ENCODE measurements at regions not wholly inside any gene's neighbourhood (a gene's known extent, or its start where the extent isn't known, plus 50 kb on each side); places are given as distances from the start of the nearest gene placed in this dataset.

DNA sequence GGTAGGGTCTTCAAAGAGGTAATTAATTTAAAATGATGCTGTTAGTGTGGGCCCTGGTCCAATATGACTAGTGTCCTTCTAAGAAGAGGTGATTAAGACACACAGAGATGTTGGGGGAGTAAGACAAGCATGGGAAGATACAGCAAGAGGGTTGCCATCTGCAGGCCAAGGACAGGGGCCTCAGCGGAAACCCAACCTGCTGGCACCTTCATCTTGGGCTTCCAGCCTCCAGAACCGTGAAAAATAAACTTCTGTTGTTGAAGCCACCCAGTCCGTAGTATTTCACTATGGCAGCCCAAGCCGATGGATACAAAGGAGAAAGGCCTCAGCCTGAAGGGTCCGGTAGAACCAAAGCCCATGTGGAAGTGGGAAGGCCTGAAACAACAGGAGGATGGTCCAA is 161.7 kb upstream of the UBE2E1 start:
- no peak for DNase-seq

DNA sequence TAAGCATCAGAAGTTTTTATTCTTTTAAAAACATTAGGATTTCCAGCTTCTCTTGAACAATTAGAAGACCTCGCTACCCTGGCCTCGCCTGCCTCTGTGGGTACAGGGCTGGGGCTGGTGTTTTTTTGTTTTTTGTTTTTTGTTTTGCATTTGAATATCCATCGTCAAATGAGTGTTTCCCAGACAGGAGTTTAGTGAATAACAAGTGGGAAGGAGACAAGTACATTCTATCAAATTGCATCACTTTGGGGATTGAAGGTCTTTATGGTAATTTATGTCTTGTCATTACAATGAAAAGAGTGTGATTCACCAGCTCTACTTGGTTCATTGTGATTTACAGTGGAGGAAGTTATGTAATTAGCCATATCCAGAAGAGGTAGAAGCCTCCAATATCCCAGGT is 161.1 kb upstream of the UBE2E1 start:
- no peak for DNase-seq

DNA sequence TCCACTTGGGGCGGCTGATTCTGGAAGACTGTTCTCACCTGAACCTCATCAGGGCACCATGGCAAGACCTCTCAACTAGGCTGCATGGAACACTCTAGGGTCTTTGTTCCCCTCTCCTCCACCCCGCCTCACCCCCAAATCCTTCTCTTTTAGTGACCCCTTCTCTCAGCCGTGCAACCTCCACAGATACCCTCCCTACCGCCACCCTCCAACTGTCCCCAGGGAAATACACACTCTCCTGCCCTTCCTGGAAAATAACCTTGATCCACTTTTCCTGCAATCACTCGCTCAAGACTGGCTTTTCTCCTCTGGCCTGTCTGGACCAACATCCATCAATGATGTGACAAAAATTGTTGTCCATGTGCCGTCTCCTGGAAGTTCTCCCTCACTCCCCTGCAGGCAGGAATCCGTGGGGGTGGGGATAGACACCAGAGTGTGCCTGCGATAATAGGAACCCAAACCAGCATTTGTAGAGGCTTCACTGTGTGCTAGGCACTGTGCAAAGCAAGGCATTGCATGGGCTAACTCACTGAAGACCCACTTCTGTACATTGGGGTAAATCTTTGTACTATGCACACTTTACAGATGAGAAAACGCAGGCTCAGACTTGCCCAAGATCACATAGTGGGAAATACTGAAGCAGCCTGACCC is 160.1 kb upstream of the UBE2E1 start:
- no peak for DNase-seq

DNA sequence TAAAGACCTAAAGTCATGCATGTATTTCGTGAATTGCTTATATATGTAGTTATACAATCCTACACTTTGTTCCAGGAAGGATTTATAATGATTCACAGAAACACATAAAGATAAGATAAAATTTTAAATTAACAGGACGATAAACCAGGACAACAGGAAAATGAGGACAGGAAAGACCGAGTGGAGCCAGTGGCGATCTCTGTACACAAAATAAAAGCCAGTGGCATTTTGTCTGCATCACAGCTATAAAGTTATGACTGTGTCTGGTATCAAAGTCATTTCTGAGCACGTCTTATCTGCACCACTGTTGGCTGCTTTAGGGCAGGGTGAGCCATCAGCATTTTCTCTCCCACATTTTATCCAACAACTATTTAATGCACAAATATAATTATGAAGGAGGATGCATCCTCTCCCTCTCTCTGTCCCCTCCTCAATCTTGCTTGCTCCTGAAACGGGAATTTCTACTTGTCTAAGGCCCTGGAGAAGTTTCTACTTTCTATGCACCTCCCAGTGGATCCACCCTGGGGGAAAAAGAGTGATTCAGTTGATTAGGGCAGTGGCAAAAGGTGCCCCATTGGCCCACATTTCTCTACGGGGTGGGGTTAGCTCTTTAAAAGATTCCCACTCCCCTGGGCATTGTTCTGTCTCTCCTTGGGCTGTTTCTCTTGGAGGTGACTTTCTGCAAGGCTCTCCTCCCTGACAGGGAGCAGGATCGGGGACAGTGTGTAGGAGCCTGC is 159.4 kb upstream of the UBE2E1 start:
- no peak for DNase-seq

DNA sequence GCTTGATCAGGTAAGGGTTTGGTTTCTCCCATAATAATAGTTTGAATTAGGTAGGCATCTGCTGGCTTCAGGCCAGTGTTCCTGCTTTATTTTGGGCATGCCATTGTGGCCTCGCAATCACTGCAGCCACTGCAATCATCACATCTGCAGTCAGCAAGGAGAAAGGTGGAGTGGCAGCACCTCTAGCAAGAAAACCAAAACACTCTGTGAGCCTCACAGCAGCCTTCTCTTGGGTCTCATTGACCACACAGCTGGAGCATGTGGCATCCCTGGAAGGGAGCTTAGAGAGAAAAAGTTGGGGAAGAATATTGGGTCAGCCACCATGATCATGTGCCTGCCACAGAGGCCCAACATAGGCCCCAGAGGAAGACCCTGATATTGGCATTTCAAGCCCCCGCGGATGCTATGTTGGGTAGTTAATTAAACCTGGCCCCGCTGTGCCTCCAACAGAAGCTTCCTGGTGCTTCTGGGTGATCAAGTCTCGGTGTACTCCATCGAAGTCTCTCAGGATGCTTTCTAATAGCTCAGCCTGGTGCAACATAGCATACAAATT is 158.0 kb upstream of the UBE2E1 start:
- DNase-seq: no peak

DNA sequence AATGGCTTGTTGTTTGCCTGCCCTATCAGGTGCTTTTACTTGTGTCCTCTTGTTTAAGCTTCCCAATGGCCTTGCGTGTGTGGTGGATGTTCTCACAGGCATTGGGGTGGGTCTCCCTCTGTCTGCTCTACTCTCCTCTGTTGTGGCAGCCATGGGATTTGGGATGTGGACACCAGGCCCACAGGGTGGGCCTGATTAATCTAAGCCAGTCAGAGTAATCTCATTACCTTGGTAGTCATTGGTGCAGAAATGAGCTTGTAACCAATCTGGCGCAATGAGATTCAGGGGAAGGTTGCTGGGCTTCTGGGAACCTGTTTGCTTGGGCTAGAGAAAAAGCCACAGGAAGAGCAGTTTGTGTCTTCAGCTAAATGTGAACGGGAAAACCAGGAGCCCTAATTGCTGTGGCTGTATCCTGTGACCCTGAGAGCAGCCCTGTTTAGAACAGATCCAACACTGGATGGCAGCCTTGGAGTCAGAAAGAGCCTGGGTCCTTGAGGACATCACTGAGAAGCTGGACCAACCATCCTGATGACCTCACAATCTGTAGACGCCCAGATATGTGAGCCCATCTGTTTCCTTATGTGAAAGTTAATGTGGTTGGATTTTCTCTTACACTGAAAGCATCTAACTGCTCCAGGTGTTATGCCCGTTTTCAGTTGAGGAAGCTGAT is 157.3 kb upstream of the UBE2E1 start:
- DNase-seq: no peak

DNA sequence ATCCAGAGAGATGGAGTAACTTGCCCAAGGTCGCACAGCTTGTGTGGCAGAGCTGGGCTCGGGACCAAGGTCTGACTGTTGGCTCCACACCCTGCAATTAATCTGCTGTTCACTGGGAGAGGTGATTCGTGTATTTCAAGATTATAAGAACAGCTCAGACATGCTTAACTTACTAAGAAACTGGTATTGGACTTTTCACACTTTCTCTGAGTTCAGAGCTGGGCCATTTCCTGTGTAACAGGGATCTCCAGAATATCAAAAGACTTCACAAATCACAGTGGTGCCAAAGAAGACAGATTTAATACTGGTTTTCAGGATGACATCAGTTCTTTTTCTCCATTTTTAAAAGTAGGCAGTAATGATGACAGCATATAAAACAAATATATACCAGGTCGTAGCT is 156.8 kb upstream of the UBE2E1 start:
- no peak for DNase-seq

DNA sequence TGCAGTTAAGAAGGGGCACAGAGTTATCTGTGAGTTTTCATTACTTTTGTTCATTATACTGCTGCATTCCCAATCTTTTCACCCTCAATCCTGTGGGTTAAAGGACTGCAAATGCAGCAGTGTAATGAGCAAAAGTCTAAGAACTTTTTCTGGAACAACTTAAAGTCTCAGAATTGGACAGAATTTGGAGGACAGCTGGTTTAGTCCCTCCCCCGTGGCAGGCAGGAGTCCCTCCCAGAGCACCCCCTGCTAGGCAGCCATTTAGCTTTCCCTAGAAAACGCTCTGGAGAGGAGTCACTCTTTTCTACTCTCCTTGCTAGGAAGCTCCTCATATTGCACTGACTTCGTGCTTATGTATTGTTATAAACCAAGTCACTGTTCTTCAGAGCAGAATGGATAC is 156.3 kb upstream of the UBE2E1 start:
- no peak for DNase-seq

DNA sequence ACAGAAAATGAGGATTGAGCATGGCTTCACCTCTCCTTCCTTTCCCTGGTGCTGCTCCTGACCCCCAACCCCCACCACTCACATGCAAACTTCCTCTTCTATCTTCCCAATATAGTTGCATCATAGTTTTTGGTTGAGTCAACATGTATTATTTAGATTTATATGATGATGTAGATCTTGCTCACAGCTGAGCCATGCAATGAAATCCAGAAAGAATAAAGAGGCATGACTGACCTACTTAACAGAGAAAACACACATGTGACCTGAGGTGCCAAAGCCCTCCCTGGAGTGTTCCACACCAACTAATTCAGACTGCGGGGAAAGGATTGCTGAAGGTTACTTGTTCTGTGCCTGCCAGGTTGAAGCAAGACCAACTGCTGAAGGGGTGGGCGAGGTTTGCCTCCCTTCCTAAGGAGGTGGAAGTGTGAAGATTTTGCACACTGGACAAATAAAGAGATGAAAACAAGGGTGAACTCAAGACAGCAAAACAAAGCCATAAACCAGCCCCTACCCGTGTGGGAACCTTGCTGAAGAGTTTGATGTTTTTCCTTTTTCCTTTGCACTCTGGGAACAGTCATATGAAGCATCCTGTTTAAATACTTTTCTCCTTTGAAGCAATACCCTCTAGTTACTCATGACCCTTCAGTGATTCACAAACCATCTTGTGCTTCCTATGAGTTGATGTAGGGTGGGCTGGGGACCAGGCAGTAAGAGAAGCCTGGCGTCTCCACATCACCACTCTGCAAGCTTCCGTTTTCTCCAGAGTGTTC is 155.2 kb upstream of the UBE2E1 start:
- no peak for DNase-seq

DNA sequence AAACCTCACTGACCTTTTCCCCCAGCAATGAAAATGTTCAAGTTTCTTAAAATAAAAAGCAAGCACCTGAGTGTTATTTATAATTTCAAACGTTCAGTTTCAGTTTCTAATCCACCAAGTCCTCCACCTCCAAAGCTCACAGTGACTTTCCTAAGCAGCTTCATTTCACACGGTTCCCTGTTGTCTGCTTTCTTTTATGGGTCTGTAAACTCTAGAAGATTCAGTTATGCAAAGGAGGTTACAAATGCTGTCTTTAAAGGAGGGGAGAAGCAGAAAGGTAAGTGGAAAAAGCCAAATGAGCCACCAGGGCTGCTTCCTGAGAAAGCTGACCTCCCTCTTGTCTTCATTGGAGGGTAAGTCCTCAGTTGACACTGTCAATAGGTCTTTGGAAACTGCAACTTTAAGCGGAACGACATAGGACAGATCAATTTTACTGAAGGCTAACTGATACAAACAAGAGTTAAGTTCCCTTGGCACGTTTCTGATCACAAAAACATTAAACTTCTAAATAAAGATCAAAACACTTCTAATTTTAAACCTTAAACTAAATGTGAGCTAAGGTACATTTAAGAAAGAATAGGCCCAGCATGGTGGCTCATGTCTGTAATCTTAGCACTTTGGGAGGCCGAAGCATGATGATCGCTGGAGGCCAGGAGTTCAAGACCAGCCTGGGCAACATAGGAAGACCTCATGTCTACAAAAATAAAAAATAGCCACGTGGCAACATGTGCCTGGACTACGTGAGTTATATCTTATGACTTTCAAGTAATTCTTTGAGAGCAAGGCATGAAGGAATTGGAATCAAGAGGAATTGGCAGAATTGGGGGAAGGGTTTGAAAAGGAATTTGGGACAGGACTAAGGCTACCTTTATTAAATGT is 151.9 kb upstream of the UBE2E1 start:
- DNase-seq: no peak

DNA sequence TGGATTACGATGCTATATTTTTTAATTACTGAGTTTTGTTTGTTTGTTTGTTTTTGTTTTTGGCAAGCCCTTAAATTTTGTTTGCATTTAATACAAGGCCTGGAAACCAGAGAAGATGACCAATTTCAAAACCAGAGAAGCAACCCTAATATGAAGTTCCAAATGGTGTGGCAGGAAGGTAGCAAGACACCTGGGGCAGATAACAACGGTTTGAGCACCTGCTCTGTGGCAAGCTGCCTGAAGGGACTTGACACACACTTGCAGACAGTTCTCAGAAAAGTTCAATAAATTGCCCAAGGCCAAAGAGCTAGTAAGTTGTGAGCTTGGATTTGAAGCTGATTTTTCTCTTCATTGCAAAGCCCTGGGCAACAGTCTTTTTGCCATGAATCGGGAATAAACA is 151.2 kb upstream of the UBE2E1 start:
- no peak for DNase-seq

DNA sequence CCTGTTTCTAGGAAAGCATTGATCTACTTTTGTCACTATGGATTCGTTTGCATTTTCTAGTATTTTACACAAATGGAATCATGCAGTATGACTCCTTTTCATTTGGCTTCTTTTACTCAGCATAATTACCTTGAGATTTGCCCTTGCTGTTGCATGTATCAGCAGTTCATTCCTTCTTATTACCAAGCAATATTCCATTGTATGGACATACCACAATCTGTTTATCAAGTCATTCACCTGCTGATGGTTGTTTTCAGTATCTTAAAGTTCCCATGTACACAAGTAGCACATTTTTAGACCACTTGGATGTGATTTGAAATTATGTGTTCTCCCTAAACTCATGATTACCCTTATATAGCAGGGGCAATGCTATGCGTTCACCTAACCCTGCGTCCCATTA is 150.0 kb upstream of the UBE2E1 start:
- DNase-seq: no peak

DNA sequence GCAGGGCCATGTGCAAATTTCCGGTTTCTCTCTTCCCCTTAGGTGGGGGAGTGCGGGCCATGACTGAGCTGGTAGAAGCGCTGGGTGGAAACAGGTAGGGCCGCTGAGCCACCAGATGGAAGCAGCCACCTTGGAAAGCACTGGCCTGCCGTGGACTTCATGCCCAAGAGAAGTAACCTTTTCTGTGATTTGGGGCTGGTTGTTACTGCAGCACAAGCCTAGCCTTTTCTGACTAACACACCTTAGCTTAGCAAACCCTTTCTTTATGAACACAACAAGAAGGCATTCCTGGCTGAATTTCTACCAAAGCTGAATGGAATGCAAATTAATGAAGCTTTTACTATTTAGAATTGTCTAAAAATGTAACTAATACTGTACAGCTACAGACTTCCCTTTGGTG is 149.6 kb upstream of the UBE2E1 start:
- DNase-seq: no peak

DNA sequence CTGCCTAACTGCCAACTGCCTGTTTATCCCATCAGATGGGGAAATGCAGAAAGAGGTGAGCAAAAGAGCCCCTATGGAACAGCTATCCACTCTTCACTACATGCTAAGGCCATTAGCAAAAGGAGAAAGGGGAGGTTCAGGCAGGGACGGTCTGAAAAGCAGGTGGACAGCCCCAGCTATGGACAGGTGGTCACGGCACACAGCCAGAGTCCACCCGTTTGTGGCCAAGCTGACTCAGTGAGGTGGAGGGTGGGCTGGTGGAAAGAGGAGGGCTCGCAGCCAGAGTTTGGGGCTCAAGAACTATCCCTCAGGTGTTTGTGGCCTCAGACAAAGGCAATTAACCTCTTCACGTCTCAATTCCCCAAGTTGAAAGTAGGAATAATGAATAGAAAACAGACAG is 148.9 kb upstream of the UBE2E1 start:
- DNase-seq: no peak

DNA sequence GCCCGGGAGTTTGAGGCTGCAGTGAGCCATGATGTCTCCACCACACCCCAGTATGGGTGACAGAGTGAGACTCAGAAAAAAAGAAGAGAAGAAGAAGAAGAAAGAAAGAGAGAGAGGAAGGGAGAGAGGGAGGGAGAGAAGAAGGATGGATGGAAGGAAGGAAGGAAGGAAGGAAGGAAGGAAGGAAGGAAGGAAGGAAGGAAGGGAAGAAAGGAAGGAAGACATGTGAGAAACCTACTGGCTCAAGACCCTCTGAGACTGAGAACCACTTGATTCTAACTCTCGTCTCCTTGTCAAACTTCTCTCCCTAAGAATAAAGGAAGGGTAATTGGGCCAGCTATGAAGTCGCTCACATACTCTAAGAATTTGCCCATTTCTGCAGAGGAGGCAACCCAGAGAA is 148.1 kb upstream of the UBE2E1 start:
- DNase-seq: no peak

DNA sequence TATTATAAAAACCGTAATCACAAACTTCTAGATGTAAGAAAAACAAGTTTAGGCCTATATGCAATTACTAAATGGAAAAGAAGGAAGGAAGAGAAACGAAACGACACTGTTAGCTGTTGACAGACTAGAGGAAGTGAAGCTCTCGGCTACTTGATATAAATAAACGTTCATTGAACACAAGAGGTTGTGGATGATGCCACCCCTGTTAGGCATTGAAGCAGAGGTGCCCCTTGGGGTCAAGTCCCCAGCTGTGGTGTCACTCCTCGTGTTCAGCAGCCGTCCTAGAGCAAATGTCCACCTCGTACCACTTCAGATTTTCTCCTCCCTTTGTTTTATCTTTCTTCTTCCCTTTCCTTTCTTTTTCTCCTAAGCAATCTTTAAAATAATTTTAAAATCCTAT is 146.5 kb upstream of the UBE2E1 start:
- no peak for DNase-seq

DNA sequence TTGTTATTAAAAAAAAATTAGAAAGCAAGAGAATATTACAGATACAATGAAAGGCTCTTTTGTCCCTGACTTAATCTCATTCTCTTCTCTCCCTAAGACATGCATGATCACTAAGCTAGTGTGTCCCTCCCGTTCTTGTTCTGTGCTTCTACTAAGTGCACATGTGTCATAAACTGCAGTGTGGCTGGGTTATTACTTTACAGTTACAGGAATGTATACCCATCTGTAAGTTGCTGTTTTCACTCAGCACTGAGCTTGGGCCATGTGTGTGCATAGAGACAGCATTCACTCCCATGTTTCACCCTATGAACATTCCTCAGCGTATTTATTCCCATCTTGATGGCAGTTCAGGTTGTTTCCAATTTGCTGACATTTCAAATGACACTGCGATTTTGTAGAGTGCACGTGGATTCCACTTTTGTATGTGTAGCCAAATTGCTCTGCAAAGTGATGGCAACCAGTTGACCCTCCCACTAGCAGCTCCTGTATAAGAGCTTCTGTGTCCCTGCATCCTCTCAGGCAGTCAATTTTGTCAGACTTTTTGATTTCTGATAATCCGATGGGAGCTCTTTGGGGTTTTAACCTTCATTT is 145.8 kb upstream of the UBE2E1 start:
- DNase-seq: no peak

DNA sequence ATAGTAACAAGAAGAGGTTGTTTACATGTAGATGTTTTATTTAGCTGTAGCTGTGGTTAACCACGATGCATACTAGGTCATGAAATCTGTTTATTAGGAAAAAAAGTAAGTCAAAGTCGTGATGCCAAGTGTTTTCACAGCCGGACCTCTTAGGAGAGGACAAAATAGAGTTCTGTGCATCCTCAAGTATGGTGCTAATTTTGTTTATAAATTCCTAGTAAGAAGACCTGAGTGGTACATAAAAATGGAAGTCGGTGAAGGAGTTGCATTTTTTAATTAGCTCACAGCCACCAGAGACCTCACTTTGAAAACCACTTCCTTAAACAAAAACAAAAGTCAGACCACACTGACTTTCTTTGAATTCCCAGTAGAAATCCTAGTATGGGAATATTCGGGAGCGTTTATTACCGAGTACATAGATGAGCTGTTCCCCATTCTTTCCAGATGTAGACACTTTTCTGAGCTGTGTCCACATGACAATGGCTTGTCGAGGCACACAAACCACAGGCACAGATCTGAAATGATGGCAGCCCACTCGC is 143.6 kb upstream of the UBE2E1 start:
- DNase-seq: no peak

DNA sequence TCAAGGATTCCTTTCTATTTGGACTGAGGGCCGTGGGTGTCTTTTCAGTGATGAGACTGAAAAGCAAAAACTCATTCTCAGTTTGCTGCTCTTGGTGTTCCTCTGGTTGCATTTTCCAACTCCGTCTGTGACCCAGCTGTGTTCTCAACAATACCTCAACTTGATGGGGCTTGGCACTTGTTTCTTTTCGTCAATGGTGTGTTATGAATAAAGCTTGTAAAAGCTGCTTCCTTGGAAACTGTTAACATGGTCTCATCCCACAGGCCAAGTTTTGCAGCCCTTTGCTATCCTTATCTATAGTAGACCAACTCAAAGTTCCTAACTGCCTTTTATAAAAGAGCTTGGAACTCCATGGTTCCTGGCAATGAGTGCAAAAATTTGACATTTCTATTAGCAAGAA is 142.5 kb upstream of the UBE2E1 start:
- no peak for DNase-seq

DNA sequence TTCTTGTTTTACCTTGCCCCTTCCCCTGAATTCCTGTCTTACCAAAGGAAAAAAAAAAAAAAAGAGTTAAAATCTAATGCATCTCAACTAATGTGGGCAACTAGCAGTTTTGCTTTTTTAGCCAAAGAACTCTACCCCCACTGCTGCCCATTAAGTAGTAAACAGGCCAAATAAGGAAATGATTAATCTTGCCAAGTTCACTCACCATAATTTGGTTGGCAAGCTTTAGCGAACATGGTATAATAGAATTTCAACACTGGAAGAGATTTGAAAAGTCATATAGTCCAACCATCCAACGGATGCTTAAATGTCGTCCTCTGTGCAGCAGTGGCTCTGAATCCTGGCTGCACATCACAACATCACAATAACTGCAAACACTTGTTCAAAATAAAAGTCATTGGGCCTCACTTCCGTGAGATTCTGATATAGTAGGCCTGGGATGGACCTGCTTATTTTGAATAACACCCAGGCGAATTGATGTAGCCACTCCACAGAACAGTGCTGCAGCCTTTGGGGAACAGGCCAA is 142.0 kb upstream of the UBE2E1 start:
- DNase-seq: no peak

DNA sequence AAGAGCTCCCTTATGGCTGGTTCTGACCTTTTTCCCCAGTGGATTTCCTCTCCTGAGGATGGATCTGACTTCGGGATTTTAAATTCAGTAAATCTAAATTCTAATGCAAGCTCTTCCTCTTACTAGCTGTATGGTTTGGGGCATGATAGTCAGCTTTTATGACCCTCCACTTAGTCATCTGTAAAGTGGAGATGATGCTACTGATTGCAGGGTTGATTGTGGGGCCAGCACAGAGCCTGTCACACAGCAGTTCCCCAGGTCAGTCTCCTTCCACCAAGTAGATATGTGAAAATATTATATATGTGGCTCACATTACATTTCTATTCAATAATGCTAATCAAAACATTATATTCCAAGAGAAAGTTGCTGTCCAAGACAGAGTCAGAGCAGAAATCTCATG is 141.3 kb upstream of the UBE2E1 start:
- no peak for DNase-seq

Measured in NCI-H345 (cell line).